Stimulated activated CD4-positive, alpha-beta T cell treated with anti-CD3 and anti-CD28 coated beads, Interleukin-15, amount 100 ng/mL, for 24 hours (primary cell): ENCODE measurements at regions not wholly inside any gene's neighbourhood (a gene's known extent, or its start where the extent isn't known, plus 50 kb on each side); places are given as distances from the start of the nearest gene placed in this dataset.

ENCODE experiments used
- DNase-seq: peaks from one replicate; pipeline ENCODE4 v3.0.0-alpha.2; 2020

- no peak for DNase-seq
These were observed 316.8 kb upstream of the GBE1 start for GRCh38 chr3:82078246-82078645.

- no peak for DNase-seq
These were observed 306.0 kb upstream of the GBE1 start for GRCh38 chr3:82067420-82067819.

DNA sequence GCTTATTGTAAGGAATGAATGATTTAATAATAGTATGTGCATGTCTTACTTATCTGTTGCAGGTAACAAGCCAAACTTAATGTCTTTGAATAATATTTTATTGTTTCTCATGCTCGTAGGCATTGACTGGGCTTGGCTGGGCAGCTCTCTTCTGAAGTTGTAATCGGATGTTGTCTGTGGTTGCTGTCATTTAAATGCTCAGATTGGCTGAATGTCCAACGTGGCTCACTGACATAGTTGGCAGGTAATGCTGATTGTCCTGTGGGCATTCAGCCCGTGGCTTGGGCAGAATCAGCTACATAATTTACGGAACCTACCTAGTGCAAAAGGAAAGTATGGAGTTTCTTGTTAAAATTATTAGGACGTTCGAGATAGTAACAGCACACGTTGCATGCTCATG is 297.4 kb upstream of the GBE1 start:
- DNase-seq = no peak

GRCh38 chr3:82055792-82056191 is 294.3 kb upstream of the GBE1 start:
- DNase-seq = no peak

DNA sequence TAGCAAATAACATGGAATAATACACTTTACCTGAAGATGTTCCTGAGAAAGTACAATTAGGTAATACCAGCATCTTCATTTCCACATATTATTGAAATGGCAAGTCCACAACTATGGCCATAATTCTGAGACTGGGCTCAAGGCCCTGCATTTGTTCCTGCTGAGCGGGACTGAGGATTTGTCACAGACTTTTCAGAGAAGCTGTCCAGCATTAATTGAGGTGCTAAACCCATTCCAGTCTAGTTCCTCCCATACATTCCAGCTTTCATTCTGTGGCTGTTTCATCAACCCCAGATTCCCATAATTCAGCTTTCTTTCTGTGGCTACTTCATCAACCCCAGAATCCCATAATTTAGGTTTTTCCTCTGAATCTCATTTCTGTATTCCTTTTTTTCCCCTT is 293.4 kb upstream of the GBE1 start:
- no peak for DNase-seq

- DNase-seq = no peak
These were observed 291.8 kb upstream of the GBE1 start for GRCh38 chr3:82053236-82053635.

DNA sequence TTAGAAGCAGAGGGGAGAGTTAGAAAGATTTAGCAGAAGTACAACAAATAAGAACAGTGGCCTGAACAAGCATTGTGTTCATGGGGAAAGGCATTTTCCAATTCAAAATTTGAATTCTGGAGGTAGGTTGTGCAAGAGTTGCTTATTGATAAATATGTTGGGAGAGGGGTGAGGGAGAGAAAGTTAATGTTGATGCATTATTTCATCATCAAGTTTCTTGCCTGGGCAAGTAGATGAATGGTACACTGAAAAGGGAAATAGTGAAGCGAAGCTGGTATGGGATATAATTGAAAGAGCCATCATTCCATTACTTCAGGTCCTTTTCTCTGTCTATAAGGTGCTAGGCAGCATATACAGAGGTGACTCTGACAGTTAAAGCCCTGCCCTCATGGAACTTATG is 288.9 kb upstream of the GBE1 start:
- DNase-seq = no peak

GRCh38 chr3:82048711-82049110 is 287.3 kb upstream of the GBE1 start:
- DNase-seq = no peak

- no peak for DNase-seq
These were observed 283.7 kb upstream of the GBE1 start for GRCh38 chr3:82044930-82045705.

- no peak for DNase-seq
These were observed 277.1 kb upstream of the GBE1 start for GRCh38 chr3:82038556-82038955.

DNA sequence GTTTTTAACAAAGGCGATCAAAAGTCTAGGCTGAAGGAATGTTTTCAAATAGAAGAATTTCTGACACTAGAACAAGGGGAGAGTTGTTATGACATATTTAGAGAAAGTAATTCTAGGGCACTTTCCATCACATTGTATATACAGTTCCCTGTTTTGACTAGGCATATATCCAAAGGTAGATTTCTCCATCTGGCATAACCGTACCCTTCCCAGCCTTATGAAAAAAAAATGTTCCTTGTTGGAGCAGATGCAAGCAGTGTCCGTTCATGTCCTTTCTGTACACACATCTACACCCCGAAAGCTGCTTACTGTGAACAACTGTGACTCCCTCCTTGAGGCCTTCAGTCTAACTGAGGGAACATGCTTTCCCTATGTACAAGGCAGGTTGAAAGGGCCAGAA is 271.7 kb upstream of the GBE1 start:
- DNase-seq = no peak

- no peak for DNase-seq
These were observed 270.2 kb upstream of the GBE1 start for GRCh38 chr3:82031596-82031995.

- no peak for DNase-seq
These were observed 269.5 kb upstream of the GBE1 start for GRCh38 chr3:82030916-82031315.

- no peak for DNase-seq
These were observed 261.4 kb upstream of the GBE1 start for GRCh38 chr3:82022836-82023235.

- DNase-seq = no peak
These were observed 258.8 kb upstream of the GBE1 start for GRCh38 chr3:82020282-82020681.

DNA sequence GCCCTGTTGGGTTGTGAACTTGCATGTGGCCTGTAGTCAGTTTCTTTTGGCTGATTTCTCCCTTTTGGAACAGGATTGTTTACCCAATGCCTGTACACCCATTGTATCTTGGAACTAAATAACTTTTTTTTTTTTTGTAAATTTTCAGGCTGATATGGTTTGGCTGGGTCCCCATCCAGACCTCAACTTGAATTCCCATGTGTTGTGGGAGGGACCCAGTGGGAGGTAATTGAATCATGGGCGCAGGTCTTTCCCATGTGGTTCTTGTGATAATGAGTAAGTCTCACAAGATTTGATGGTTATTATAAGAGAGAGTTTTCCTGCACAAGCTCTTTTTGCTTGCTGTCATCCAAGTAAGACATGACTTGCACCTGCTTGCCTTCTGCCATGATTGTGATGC is 253.8 kb upstream of the GBE1 start:
- no peak for DNase-seq

GRCh38 chr3:82012775-82013174 is 251.3 kb upstream of the GBE1 start:
- no peak for DNase-seq

- DNase-seq = no peak
These were observed 249.9 kb upstream of the GBE1 start for GRCh38 chr3:82011336-82011735.

GRCh38 chr3:82005266-82005665 is 243.8 kb upstream of the GBE1 start:
- DNase-seq = no peak

DNA sequence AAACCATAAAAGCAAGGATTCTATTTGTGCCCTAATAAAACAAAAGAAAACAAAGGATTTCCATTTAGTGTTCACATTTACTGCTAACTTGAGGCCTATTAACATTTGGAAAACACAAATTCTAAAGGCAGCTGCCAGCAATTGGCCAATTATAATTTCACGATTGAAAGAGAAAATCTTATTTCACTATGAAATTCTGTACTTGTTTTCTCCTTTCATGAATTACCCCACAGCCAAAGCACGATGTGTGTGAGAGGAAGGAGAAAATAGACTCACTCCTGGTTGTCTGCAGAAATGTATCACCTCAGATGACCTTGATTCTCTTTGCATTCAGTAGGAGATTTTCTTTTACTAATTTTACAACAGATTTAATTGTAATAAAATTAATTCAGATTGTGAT is 242.8 kb upstream of the GBE1 start:
- no peak for DNase-seq

GRCh38 chr3:82002986-82003642 is 241.7 kb upstream of the GBE1 start:
- no peak for DNase-seq

DNA sequence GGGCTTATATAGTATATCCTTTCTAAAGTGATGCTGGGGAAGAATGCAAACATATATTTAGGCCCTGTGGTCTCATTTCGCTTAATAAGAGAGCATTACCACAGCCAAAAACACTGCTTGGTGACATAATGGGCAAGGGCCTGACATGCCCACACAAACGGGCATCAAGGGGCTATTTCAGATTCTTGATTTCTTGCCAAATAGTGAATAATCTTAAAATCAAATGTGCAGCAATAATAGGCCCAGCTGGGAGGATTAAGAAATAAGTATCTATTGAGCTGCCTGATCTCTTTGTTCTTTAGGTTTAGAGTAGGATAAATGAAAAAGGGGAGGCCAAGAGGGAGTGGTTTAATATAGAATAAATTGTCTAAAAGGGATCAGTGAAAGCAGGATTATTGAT is 241.0 kb upstream of the GBE1 start:
- no peak for DNase-seq

- no peak for DNase-seq
These were observed 240.0 kb upstream of the GBE1 start for GRCh38 chr3:82001276-82001923.

GRCh38 chr3:82000773-82001172 is 239.3 kb upstream of the GBE1 start:
- DNase-seq = no peak
